GM19324 (cell line): ENCODE measurements at regions not wholly inside any gene's neighbourhood (a gene's known extent, or its start where the extent isn't known, plus 50 kb on each side); places are given as distances from the start of the nearest gene placed in this dataset.

Source experiments
- ATAC-seq: cut with Tn5 transposase; IDR thresholded peaks from one replicate; pipeline ENCODE4 v1.9.1; 2021; ENCODE audit warnings: mild to moderate bottlenecking, moderate library complexity; ENCODE audit not compliant: unreplicated experiment, low FRiP score

GRCh38 chr3:55245351-55245750 is 241.8 kb downstream of the WNT5A start:
- ATAC-seq = no peak

GRCh38 chr3:55244247-55244646 is 242.9 kb downstream of the WNT5A start:
- ATAC-seq = no peak

GRCh38 chr3:55243678-55244077 is 243.4 kb downstream of the WNT5A start:
- ATAC-seq = no peak

- ATAC-seq = no peak
Observed at GRCh38 chr3:55242921-55243320, 244.2 kb downstream of the WNT5A start.

GRCh38 chr3:55241098-55241497 is 246.0 kb downstream of the WNT5A start:
- ATAC-seq = no peak

- no peak for ATAC-seq
Observed at GRCh38 chr3:55235416-55235815, 251.7 kb downstream of the WNT5A start.

GRCh38 chr3:55226696-55227095 is 260.4 kb downstream of the WNT5A start:
- ATAC-seq = no peak

GRCh38 chr3:55218577-55218976 is 268.5 kb downstream of the WNT5A start:
- no peak for ATAC-seq

GRCh38 chr3:55207744-55208143 is 279.4 kb downstream of the WNT5A start:
- no peak for ATAC-seq

- ATAC-seq = no peak
Observed at GRCh38 chr3:55205990-55206389, 278.1 kb upstream of the LRTM1 start.

- ATAC-seq = no peak
Observed at GRCh38 chr3:55204417-55204816, 276.6 kb upstream of the LRTM1 start.

GRCh38 chr3:55203546-55203945 is 275.7 kb upstream of the LRTM1 start:
- no peak for ATAC-seq

GRCh38 chr3:55203006-55203405 is 275.1 kb upstream of the LRTM1 start:
- no peak for ATAC-seq

GRCh38 chr3:55202326-55202725 is 274.5 kb upstream of the LRTM1 start:
- no peak for ATAC-seq

GRCh38 chr3:55201779-55202178 is 273.9 kb upstream of the LRTM1 start:
- ATAC-seq = no peak

GRCh38 chr3:55200906-55201305 is 273.0 kb upstream of the LRTM1 start:
- ATAC-seq = no peak

GRCh38 chr3:55198554-55198953 is 270.7 kb upstream of the LRTM1 start:
- no peak for ATAC-seq

- ATAC-seq = no peak
Observed at GRCh38 chr3:55197021-55197420, 269.2 kb upstream of the LRTM1 start.

GRCh38 chr3:55196495-55196894 is 268.6 kb upstream of the LRTM1 start:
- no peak for ATAC-seq

- no peak for ATAC-seq
Observed at GRCh38 chr3:55194376-55194775, 266.5 kb upstream of the LRTM1 start.

GRCh38 chr3:55191911-55192775 is 264.3 kb upstream of the LRTM1 start:
- no peak for ATAC-seq

GRCh38 chr3:55190331-55190730 is 262.5 kb upstream of the LRTM1 start:
- no peak for ATAC-seq
